ENCODE measurements at regions not wholly inside any gene's neighbourhood (a gene's known extent, or its start where the extent isn't known, plus 50 kb on each side); places are given as distances from the start of the nearest gene placed in this dataset.
A peak's percentile ranks its signal among the peaks of the same experiment; 100 is the strongest.

GRCh38 chr22:48575618-48576332 is 1251.9 kb downstream of the BRD1 start:
- peak overlapping the region in 1 of 2 donors; percentile 19 for H3K4me3 ChIP-seq
- DNase-seq, result peak in 1 of 4 donors; percentile 65
- H3K36me3 ChIP-seq, result no peaks in the 10 kb centered on the region
- no peak for TF ChIP-seq CTCF (IDR thresholded peaks at IDR 0.05)
- peaks cover 0 to 13% of the 10 kb centered on the region in 2 donors for H3K9me3 ChIP-seq
- H3K27ac ChIP-seq, result no peak overlapping the region
- intact Hi-C loops (cut with DNase I), result loop anchor here in 1 of 2 donors (10.0 kb wide), 1 partner anchor 729 kb away; no protein-coding TSS in a partner anchor
- ATAC-seq, result no peak
- peaks cover 15 to 69% of the 10 kb centered on the region in 2 donors for H3K27me3 ChIP-seq
- H3K4me1 ChIP-seq, result peaks cover 0 to 9% of the 10 kb centered on the region in 2 donors

- no peak overlapping the region for H3K27ac ChIP-seq
- peaks cover 0 to 20% of the 10 kb centered on the region in 2 donors for H3K9me3 ChIP-seq
- peak; percentile 16 to 29 for TF ChIP-seq CTCF (IDR thresholded peaks at IDR 0.05)
- no peaks in the 10 kb centered on the region for H3K36me3 ChIP-seq
- intact Hi-C loops (cut with DNase I), result loop anchor here in 1 of 2 donors (10.0 kb wide), 1 partner anchor 730 kb away; no protein-coding TSS in a partner anchor
- H3K4me1 ChIP-seq, result peaks cover 0 to 9% of the 10 kb centered on the region in 2 donors
- H3K4me3 ChIP-seq, result no peak overlapping the region
- DNase-seq, result peak in 3 of 4 donors; percentile 23 to 83 (median 65)
- ATAC-seq, result peak; percentile 92
- peaks cover 15 to 65% of the 10 kb centered on the region in 2 donors for H3K27me3 ChIP-seq
Measured at GRCh38 chr22:48574776-48575617, 1252.7 kb downstream of the BRD1 start.

GRCh38 chr22:48573766-48574165 is 1253.9 kb downstream of the BRD1 start:
- TF ChIP-seq CTCF (IDR thresholded peaks at IDR 0.05), result no peak
- Histone ChIP-seq H3K4me1 (peaks cover 0 to 9% of the 10 kb centered on the region in 2 donors), H3K36me3 (no peaks in the 10 kb centered on the region), H3K9me3 (peaks cover 0 to 24% of the 10 kb centered on the region in 2 donors), H3K27me3 (peaks cover 15 to 54% of the 10 kb centered on the region in 2 donors), H3K27ac (no peak overlapping the region), H3K4me3 (no peak overlapping the region)
- DNase-seq (no peak), ATAC-seq (no peak)
- intact Hi-C loops (cut with DNase I), result loop anchor here in 1 of 2 donors (10.0 kb wide), 1 partner anchor 731 kb away; no protein-coding TSS in a partner anchor

- DNase-seq (no peak), ATAC-seq (no peak)
- intact Hi-C loops (cut with DNase I), result loop anchor here in 1 of 2 donors (10.0 kb wide), 1 partner anchor 732 kb away; no protein-coding TSS in a partner anchor
- H3K9me3 ChIP-seq, result peaks cover 0 to 24% of the 10 kb centered on the region in 2 donors
- peaks cover 0 to 9% of the 10 kb centered on the region in 2 donors for H3K4me1 ChIP-seq
- peaks cover 15 to 52% of the 10 kb centered on the region in 2 donors for H3K27me3 ChIP-seq
- no peaks in the 10 kb centered on the region for H3K36me3 ChIP-seq
- no peak for TF ChIP-seq CTCF (IDR thresholded peaks at IDR 0.05)
- H3K4me3 ChIP-seq, result no peak overlapping the region
- H3K27ac ChIP-seq, result no peak overlapping the region
Measured at GRCh38 chr22:48572951-48573350, 1254.7 kb downstream of the BRD1 start.

Measured in left lung (tissue), 4 donors.